SK-N-SH treated with all-trans-retinoic acid at 6 μM for 48 hours (cell line): ENCODE measurements at regions not wholly inside any gene's neighbourhood (a gene's known extent, or its start where the extent isn't known, plus 50 kb on each side); places are given as distances from the start of the nearest gene placed in this dataset.

Experiments used
- ATAC-seq: fragments of 200-7000 bp; cut with Tn5 transposase; 3 replicates; pipeline ENCODE4 v1.9.1; 2020; ENCODE audit warnings: mild to moderate bottlenecking, moderate library complexity
- ARNTL ChIP-seq: fragments of 450-650 bp; formaldehyde crosslinking; IDR thresholded peaks from 2 replicates; pipeline ENCODE4 v1.5.0; 2020; ENCODE audit warnings: low read depth, mild to moderate bottlenecking, moderate library complexity, borderline replicate concordance
- CSDC2 ChIP-seq: fragments of 250-450 bp; sonication (Bioruptor Pico); IDR thresholded peaks from 2 replicates; pipeline ENCODE4 v1.5.0; 2020; ENCODE audit warnings: mild to moderate bottlenecking, moderate library complexity
- CSRNP3 ChIP-seq: fragments of 250-450 bp; sonication (Bioruptor Pico); IDR thresholded peaks from 2 replicates; pipeline ENCODE4 v1.5.1; 2021; ENCODE audit warnings: mild to moderate bottlenecking, moderate library complexity
- ESRRG ChIP-seq: fragments of 250-450 bp; sonication (Bioruptor Pico); IDR thresholded peaks from 2 replicates; pipeline ENCODE4 v1.6.1; 2021; ENCODE audit warnings: mild to moderate bottlenecking
- GLIS3 ChIP-seq: fragments of 250-450 bp; sonication (Bioruptor Pico); IDR thresholded peaks from 2 replicates; pipeline ENCODE4 v1.5.0; 2020; ENCODE audit warnings: mild to moderate bottlenecking, moderate library complexity
- OSR1 ChIP-seq: fragments of 250-450 bp; sonication (Bioruptor Pico); IDR thresholded peaks from 2 replicates; pipeline ENCODE4 v1.8.0; 2022; ENCODE audit warnings: moderate library complexity, mild to moderate bottlenecking, inconsistent platforms
- PATZ1 ChIP-seq: fragments of 250-450 bp; sonication (Bioruptor Pico); IDR thresholded peaks from 2 replicates; pipeline ENCODE4 v1.8.0; 2020; ENCODE audit warnings: mild to moderate bottlenecking, moderate library complexity, borderline replicate concordance
- POU6F1 ChIP-seq: fragments of 250-450 bp; sonication (Bioruptor Pico); IDR thresholded peaks from 2 replicates; pipeline ENCODE4 v1.8.0; 2021; ENCODE audit warnings: low read depth, mild to moderate bottlenecking, moderate library complexity, borderline replicate concordance
- PPARA ChIP-seq: fragments of 250-450 bp; sonication (Bioruptor Pico); IDR thresholded peaks from 2 replicates; pipeline ENCODE4 v1.5.0; 2020; ENCODE audit warnings: mild to moderate bottlenecking, borderline replicate concordance
- RARB ChIP-seq: fragments of 250-450 bp; sonication (Bioruptor Pico); IDR thresholded peaks from 2 replicates; pipeline ENCODE4 v1.8.0; 2021; ENCODE audit warnings: mild to moderate bottlenecking, moderate library complexity
- SNAI2 ChIP-seq: fragments of 250-450 bp; sonication (Bioruptor Pico); IDR thresholded peaks from 2 replicates; pipeline ENCODE4 v1.5.0; 2020; ENCODE audit warnings: mild to moderate bottlenecking, moderate library complexity
- TCF4 ChIP-seq: fragments of 250-450 bp; sonication (Bioruptor Pico); IDR thresholded peaks from 2 replicates; pipeline ENCODE4 v1.8.0; 2021; ENCODE audit warnings: mild to moderate bottlenecking, moderate library complexity, borderline replicate concordance
- TOX ChIP-seq: fragments of 250-450 bp; sonication (Bioruptor Pico); IDR thresholded peaks from 2 replicates; pipeline ENCODE4 v1.8.0; 2021; ENCODE audit warnings: mild to moderate bottlenecking, moderate library complexity, borderline replicate concordance
- TSHZ2 ChIP-seq: fragments of 250-450 bp; sonication (Bioruptor Pico); IDR thresholded peaks from 2 replicates; pipeline ENCODE4 v1.5.0; 2020; ENCODE audit warnings: mild to moderate bottlenecking, moderate library complexity
- ZC3H10 ChIP-seq: fragments of 250-450 bp; sonication (Bioruptor Pico); IDR thresholded peaks from 2 replicates; pipeline ENCODE4 v1.5.1; 2021; ENCODE audit warnings: mild to moderate bottlenecking, moderate library complexity
- ZFP3 ChIP-seq: fragments of 250-450 bp; sonication (Bioruptor Pico); IDR thresholded peaks from 2 replicates; pipeline ENCODE4 v1.5.0; 2020; ENCODE audit warnings: mild to moderate bottlenecking, moderate library complexity
- ZFP30 ChIP-seq: fragments of 450-650 bp; formaldehyde crosslinking; IDR thresholded peaks from 2 replicates; pipeline ENCODE4 v1.5.0; 2022; ENCODE audit warnings: mild to moderate bottlenecking, moderate library complexity
- ZNF70 ChIP-seq: fragments of 450-650 bp; formaldehyde crosslinking; IDR thresholded peaks from 2 replicates; pipeline ENCODE4 v1.5.0; 2020; ENCODE audit warnings: mild to moderate bottlenecking, moderate library complexity
- ZNF8 ChIP-seq: fragments of 450-650 bp; formaldehyde crosslinking; IDR thresholded peaks from 2 replicates; pipeline ENCODE4 v1.5.0; 2020; ENCODE audit warnings: mild to moderate bottlenecking, moderate library complexity
- TF ChIP-seq, protein P1 (sequence below): fragments of 250-450 bp; sonication (Bioruptor Pico); IDR thresholded peaks from 2 replicates; pipeline ENCODE4 v1.5.1; 2020; ENCODE audit warnings: low read depth, mild to moderate bottlenecking, moderate library complexity

DNA sequence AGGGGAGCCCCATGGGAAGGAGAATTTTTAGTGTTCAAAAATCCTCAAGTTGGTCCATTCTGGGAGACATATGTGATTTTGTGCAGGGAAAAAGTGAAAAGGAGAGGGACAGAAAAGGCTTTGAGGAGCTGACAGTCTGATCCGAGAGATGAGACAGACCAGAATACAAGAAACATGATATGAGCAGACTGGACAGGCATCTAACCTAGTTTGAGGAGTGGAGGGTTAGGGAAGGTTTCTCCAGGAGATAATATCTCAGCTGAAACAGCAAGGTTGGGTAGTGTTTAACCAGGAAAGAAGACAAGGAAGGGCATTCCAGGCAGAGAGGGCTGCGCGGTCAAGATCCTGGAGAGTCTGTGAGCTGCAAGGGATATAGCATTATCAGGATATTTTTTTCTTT, 101.4 kb upstream of the NCAM1 start (continued):
- TF ChIP-seq ARNTL (no peak), ESRRG (CRISPR knock-in tag) (no peak)

- no peak for ATAC-seq
- TF ChIP-seq PPARA (CRISPR knock-in tag) (no peak), RARB (CRISPR knock-in tag) (no peak), CSDC2 (no peak), ZNF70 (CRISPR knock-in tag) (no peak), TCF4 (no peak), ARNTL (no peak), PATZ1 (CRISPR knock-in tag) (no peak), TSHZ2 (CRISPR knock-in tag) (no peak), ESRRG (CRISPR knock-in tag) (no peak), ZC3H10 (CRISPR knock-in tag) (no peak), ZNF8 (CRISPR knock-in tag) (no peak), GLIS3 (CRISPR knock-in tag) (no peak), ZFP30 (CRISPR knock-in tag) (no peak), OSR1 (CRISPR knock-in tag) (no peak), POU6F1 (CRISPR knock-in tag) (no peak), CSRNP3 (no peak), ZFP3 (CRISPR knock-in tag) (no peak), TOX (CRISPR knock-in tag) (no peak), SNAI2 (CRISPR knock-in tag) (no peak)
- TF ChIP-seq, protein P1, sequence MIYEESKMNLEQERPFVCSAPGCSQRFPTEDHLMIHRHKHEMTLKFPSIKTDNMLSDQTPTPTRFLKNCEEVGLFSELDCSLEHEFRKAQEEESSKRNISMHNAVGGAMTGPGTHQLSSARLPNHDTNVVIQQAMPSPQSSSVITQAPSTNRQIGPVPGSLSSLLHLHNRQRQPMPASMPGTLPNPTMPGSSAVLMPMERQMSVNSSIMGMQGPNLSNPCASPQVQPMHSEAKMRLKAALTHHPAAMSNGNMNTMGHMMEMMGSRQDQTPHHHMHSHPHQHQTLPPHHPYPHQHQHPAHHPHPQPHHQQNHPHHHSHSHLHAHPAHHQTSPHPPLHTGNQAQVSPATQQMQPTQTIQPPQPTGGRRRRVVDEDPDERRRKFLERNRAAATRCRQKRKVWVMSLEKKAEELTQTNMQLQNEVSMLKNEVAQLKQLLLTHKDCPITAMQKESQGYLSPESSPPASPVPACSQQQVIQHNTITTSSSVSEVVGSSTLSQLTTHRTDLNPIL (CRISPR knock-in tag), result no peak
Observed at GRCh38 chr11:112861356-112861755, 99.9 kb upstream of the NCAM1 start.

- no peak for TF ChIP-seq CSRNP3
- no peak for ATAC-seq
Observed at GRCh38 chr11:112863305-112863704, 97.9 kb upstream of the NCAM1 start.
